K562 (cell line): ENCODE measurements at regions not wholly inside any gene's neighbourhood (a gene's known extent, or its start where the extent isn't known, plus 50 kb on each side); places are given as distances from the start of the nearest gene placed in this dataset.

Source experiments
- ATAC-seq: fragments of 200-7000 bp; cut with Tn5 transposase; 3 replicates; pipeline ENCODE4 v1.9.1; 2020; ENCODE audit warnings: moderate library complexity
- BruUV-seq: library from RNA; stranded (reverse); fragments of 400-500 nt; replicated peaks from 2 replicates; lab custom pipeline; 2021; lab: Mats Ljungman, UMichigan
- CTCF ChIA-PET: fragments of 300-600 bp; formaldehyde crosslinking; extraction: SDS; loops from one replicate; lab custom pipeline; 2021; ENCODE audit warnings: low intra/inter-chr PET ratio; lab: Yijun Ruan, JAX
- POLR2A ChIA-PET: fragments of 300-600, 350-650 bp; sonication (Branson Sonifier 250); formaldehyde crosslinking; extraction: SDS; loops from one replicate; lab custom pipeline; 2021; ENCODE audit warnings: antibody characterized with exemption, inconsistent platforms; lab: Yijun Ruan, JAX
- DNase-seq, 4 experiments: peaks; one replicate each; pipeline versions ENCODE4 v3.0.0 to v3.0.0-alpha.2; 2011 to 2018; ENCODE audit warnings: low spot score in 3 of 4, mixed read lengths in 3 of 4; ENCODE audit errors: extremely low read depth in 1 of 4
- FAIRE-seq: peaks from 2 replicates; lab custom pipeline; 2011; peaks lifted over from hg19 to GRCh38; lab: Jason Lieb, UNC
- H2AFZ ChIP-seq: 2 replicates; pipeline ENCODE4 v1.6.0; 2011; ENCODE audit warnings: low read depth, low read length, control low read depth, inconsistent platforms
- H3K27ac ChIP-seq: fragments of 200-600 bp; 3 replicates; pipeline ENCODE4 v1.8.0; 2011; ENCODE audit warnings: low read depth, mild to moderate bottlenecking, control low read depth, inconsistent platforms, low read length, moderate library complexity, mixed read lengths; ENCODE audit errors: extremely low read depth
- H3K27me3 ChIP-seq, 2 experiments: fragments of 300-600 bp in 1 of 2; 2 replicates in 1 of 2; 3 replicates in 1 of 2; pipeline versions ENCODE4 v1.6.0 to v1.8.0; 2011; ENCODE audit warnings: inconsistent platforms in 2 of 2, low read length in 2 of 2, mild to moderate bottlenecking in 1 of 2, mixed read lengths in 1 of 2, moderate library complexity in 1 of 2; ENCODE audit not compliant: control insufficient read depth in 2 of 2, insufficient read depth in 2 of 2
- H3K36me3 ChIP-seq: fragments of 300-600 bp; 3 replicates; pipeline ENCODE4 v1.8.0; 2011; ENCODE audit warnings: mild to moderate bottlenecking, low read length, inconsistent platforms; ENCODE audit not compliant: control insufficient read depth, insufficient read depth
- H3K4me1 ChIP-seq, 2 experiments: fragments of 200-600 bp in 1 of 2; replicated peaks in 1 of 2; 2 replicates in 1 of 2; 3 replicates in 1 of 2; pipeline versions ENCODE4 v1.5.1 to v1.8.0; 2011; ENCODE audit warnings: inconsistent platforms in 2 of 2, low read length in 2 of 2, mild to moderate bottlenecking in 1 of 2, mixed read lengths in 1 of 2, moderate library complexity in 1 of 2; ENCODE audit not compliant: control insufficient read depth in 2 of 2, insufficient read depth in 2 of 2
- H3K4me2 ChIP-seq: 2 replicates; pipeline ENCODE4 v1.6.1; 2011; ENCODE audit warnings: low read length, control low read depth, inconsistent platforms, mixed read lengths; ENCODE audit not compliant: insufficient read depth
- H3K4me3 ChIP-seq: fragments of 200-600 bp; sonication (generic), shearing (Covaris generic); 2 replicates; pipeline ENCODE4 v1.5.1; 2016; ENCODE audit warnings: control low read depth, inconsistent platforms
- H3K79me2 ChIP-seq: fragments of 200-600 bp; 3 replicates; pipeline ENCODE4 v1.8.0; 2011; ENCODE audit warnings: low read length, inconsistent platforms; ENCODE audit not compliant: control insufficient read depth, insufficient read depth
- H3K9ac ChIP-seq, 2 experiments: 2 replicates each; pipeline versions ENCODE4 v1.6.0 to v1.6.1; 2011; ENCODE audit warnings: low read depth in 2 of 2, low read length in 2 of 2, control low read depth in 1 of 2, inconsistent platforms in 1 of 2, mild to moderate bottlenecking in 1 of 2, mixed read lengths in 1 of 2; ENCODE audit not compliant: insufficient read depth in 1 of 2
- H3K9me1 ChIP-seq: one replicate; pipeline ENCODE4 v1.6.0; 2011; ENCODE audit warnings: inconsistent platforms, mild to moderate bottlenecking, low read length, moderate library complexity; ENCODE audit not compliant: control insufficient read depth, insufficient read depth
- H3K9me3 ChIP-seq: replicated peaks from 2 replicates; pipeline ENCODE4 v1.5.1; 2011; ENCODE audit warnings: low read depth, low read length, inconsistent platforms; ENCODE audit not compliant: control insufficient read depth, insufficient read depth
- H4K20me1 ChIP-seq: replicated peaks from 2 replicates; pipeline ENCODE4 v1.6.1; 2011; ENCODE audit warnings: low read length, inconsistent platforms, mixed read lengths; ENCODE audit not compliant: control insufficient read depth, insufficient read depth
- HIVEP1 ChIP-seq: fragments of 250-450 bp; sonication (Bioruptor Pico); IDR thresholded peaks from 2 replicates; pipeline ENCODE4 v1.4.0; 2020; ENCODE audit warnings: mild to moderate bottlenecking
- SMARCC2 ChIP-seq: fragments of 450-650 bp; IDR thresholded peaks from 2 replicates; pipeline ENCODE4 v1.6.1; 2017; ENCODE audit warnings: antibody characterized with exemption, moderate library complexity, mild to moderate bottlenecking, low read depth
- TCFL5 ChIP-seq: fragments of 250-450 bp; sonication (Bioruptor Pico); conservative IDR thresholded peaks from 2 replicates; pipeline ENCODE4 v1.6.1; 2021; ENCODE audit warnings: mild to moderate bottlenecking, moderate library complexity, matching md5 sums
- ZNF639 ChIP-seq, 2 experiments: fragments of 200-800 bp in 1 of 2; sonication (Bioruptor generic) in 1 of 2; sonication (generic) in 1 of 2; formaldehyde crosslinking in 1 of 2; IDR thresholded peaks in 1 of 2; conservative IDR thresholded peaks in 1 of 2; 2 replicates each; pipeline versions ENCODE4 v1.5.0 to v1.6.1; 2016 to 2020; ENCODE audit warnings: missing compliant biosample characterization in 1 of 2, missing genetic modification characterization in 1 of 2, missing genetic modification reagents in 1 of 2
- WGBS: fragments of 100-300 bp; shearing (Covaris generic); methylation state at CpG from one replicate; pipeline ENCODE4 v1.1.6; 2016; ENCODE audit warnings: low coverage, mixed read lengths; ENCODE audit not compliant: insufficient coverage; ENCODE audit errors: missing lambda C conversion rate; 5-methylcytosine and 5-hydroxymethylcytosine counted together
- in situ Hi-C: fragments of 300-500 bp; cut with MboI; formaldehyde crosslinking; loops from 4 replicates; pipeline ENCODE4 v1.15.0; 2018; ENCODE audit warnings: inconsistent platforms, mixed read lengths
- intact Hi-C: fragments of 100-400 bp; cut with micrococcal nuclease; formaldehyde crosslinking; loops from 2 replicates; pipeline ENCODE4 v1.14.2; 2022
- TF ChIP-seq, protein P1 (sequence below): fragments of 450-650 bp; formaldehyde crosslinking; conservative IDR thresholded peaks from 2 replicates; pipeline ENCODE4 v1.4.0; 2022; ENCODE audit warnings: mild to moderate bottlenecking, missing genetic modification characterization

- no peak overlapping the region for H3K4me2 ChIP-seq
- no TSS peak for BruUV-seq
- no peaks in the 10 kb centered on the region for H3K4me1 ChIP-seq
- no peak overlapping the region for H2AFZ ChIP-seq
- H3K9me3 ChIP-seq = no peaks in the 10 kb centered on the region
- no peaks in the 10 kb centered on the region for H3K9me1 ChIP-seq
- ATAC-seq (no peak), DNase-seq (no peak), FAIRE-seq (no peak)
- TF ChIP-seq ZNF639 (CRISPR knock-in tag; conservative IDR thresholded peaks at IDR 0.05 in 1 of 2, IDR thresholded peaks at IDR 0.05 in 1 of 2) (no peak), HIVEP1 (CRISPR knock-in tag) (no peak)
- no peak overlapping the region for H3K27ac ChIP-seq
- in situ Hi-C loops (no loop called here), intact Hi-C loops (no loop called here)
- WGBS = 0% methylated on average over 5 of the region's 5 CpGs
- no peaks in the 10 kb centered on the region for H3K36me3 ChIP-seq
- POLR2A ChIA-PET = no interaction called here
- H3K79me2 ChIP-seq = no peaks in the 10 kb centered on the region
- H3K9ac ChIP-seq = no peak overlapping the region
- peaks cover 12 to 23% of the 10 kb centered on the region in 2 experiments for H3K27me3 ChIP-seq
- no peak overlapping the region for H3K4me3 ChIP-seq
- CTCF ChIA-PET = no interaction called here
- H4K20me1 ChIP-seq = no peaks in the 10 kb centered on the region
Observed at GRCh38 chr14:22486675-22487074, 102.3 kb downstream of the DAD1 start.

DNA sequence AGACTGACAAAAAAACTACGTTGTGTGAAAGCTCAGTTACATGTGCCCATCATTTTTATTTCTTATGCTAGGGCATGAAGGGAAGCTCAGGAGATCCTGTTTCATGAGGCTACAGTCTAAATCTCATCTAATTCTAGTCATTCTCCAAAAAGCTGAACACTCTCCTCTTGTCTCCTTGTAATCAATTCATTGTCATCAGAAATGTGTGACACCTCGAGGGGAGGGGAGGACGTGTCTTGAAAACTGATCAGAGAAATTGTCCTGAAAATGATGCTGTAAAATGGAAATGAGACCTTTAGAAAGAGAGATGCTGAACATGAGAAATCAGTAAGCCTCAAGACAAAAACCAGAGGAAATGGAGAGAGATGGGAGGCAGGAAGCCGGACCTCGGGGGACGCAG, 103.4 kb downstream of the DAD1 start:
- POLR2A ChIA-PET = no interaction called here
- 0% methylated on average over 6 of the region's 6 CpGs for WGBS
- no peak overlapping the region for H2AFZ ChIP-seq
- H3K4me3 ChIP-seq = no peak overlapping the region
- no peaks in the 10 kb centered on the region for H3K9me3 ChIP-seq
- DNase-seq (no peak), ATAC-seq (no peak), FAIRE-seq (no peak)
- TF ChIP-seq, protein P1, sequence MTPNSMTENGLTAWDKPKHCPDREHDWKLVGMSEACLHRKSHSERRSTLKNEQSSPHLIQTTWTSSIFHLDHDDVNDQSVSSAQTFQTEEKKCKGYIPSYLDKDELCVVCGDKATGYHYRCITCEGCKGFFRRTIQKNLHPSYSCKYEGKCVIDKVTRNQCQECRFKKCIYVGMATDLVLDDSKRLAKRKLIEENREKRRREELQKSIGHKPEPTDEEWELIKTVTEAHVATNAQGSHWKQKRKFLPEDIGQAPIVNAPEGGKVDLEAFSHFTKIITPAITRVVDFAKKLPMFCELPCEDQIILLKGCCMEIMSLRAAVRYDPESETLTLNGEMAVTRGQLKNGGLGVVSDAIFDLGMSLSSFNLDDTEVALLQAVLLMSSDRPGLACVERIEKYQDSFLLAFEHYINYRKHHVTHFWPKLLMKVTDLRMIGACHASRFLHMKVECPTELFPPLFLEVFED = no peak
- TF ChIP-seq SMARCC2 (no peak), TCFL5 (no peak)
- CTCF ChIA-PET = no interaction called here
- no peaks in the 10 kb centered on the region for H4K20me1 ChIP-seq
- BruUV-seq = no TSS peak
- intact Hi-C loops (no loop called here), in situ Hi-C loops (no loop called here)
- H3K27me3 ChIP-seq = peaks cover 12 to 23% of the 10 kb centered on the region in 2 experiments
- H3K36me3 ChIP-seq = no peaks in the 10 kb centered on the region
- no peak overlapping the region for H3K9ac ChIP-seq
- H3K27ac ChIP-seq = no peak overlapping the region
- H3K4me1 ChIP-seq = no peaks in the 10 kb centered on the region
- H3K79me2 ChIP-seq = no peaks in the 10 kb centered on the region
- no peaks in the 10 kb centered on the region for H3K9me1 ChIP-seq
- no peak overlapping the region for H3K4me2 ChIP-seq
